ENCODE measurements at regions not wholly inside any gene's neighbourhood (a gene's known extent, or its start where the extent isn't known, plus 50 kb on each side); places are given as distances from the start of the nearest gene placed in this dataset.

GRCh38 chr3:145134738-145135137 lies 1026.2 kb downstream of the PLOD2 start:
- no peak for DNase-seq

- no peak for DNase-seq
These were observed 1016.6 kb downstream of the PLOD2 start for GRCh38 chr3:145144361-145144760.

GRCh38 chr3:145145461-145145860 lies 1015.5 kb downstream of the PLOD2 start:
- no peak for DNase-seq

GRCh38 chr3:145159640-145160039 lies 1001.3 kb downstream of the PLOD2 start:
- no peak for DNase-seq

- DNase-seq: no peak
These were observed 990.9 kb downstream of the PLOD2 start for GRCh38 chr3:145170121-145170520.

GRCh38 chr3:145175626-145176025 lies 985.4 kb downstream of the PLOD2 start:
- no peak for DNase-seq

GRCh38 chr3:145176907-145177306 lies 984.1 kb downstream of the PLOD2 start:
- DNase-seq: no peak

- DNase-seq: no peak
These were observed 983.2 kb downstream of the PLOD2 start for GRCh38 chr3:145177828-145178227.

GRCh38 chr3:145182196-145182911 lies 978.6 kb downstream of the PLOD2 start:
- DNase-seq: no peak

- DNase-seq: no peak
These were observed 977.7 kb downstream of the PLOD2 start for GRCh38 chr3:145183261-145183660.

GRCh38 chr3:145188079-145188770 lies 972.8 kb downstream of the PLOD2 start:
- no peak for DNase-seq

- DNase-seq: no peak
These were observed 970.8 kb downstream of the PLOD2 start for GRCh38 chr3:145190138-145190537.

GRCh38 chr3:145190761-145191160 lies 970.2 kb downstream of the PLOD2 start:
- DNase-seq: no peak

GRCh38 chr3:145191543-145191942 lies 969.4 kb downstream of the PLOD2 start:
- DNase-seq: no peak

- DNase-seq: no peak
These were observed 963.7 kb downstream of the PLOD2 start for GRCh38 chr3:145197051-145197820.

GRCh38 chr3:145197821-145198220 lies 963.2 kb downstream of the PLOD2 start:
- DNase-seq: no peak

- peak in 1 of 56 donors; percentile 1 for DNase-seq
These were observed 951.4 kb downstream of the PLOD2 start for GRCh38 chr3:145209561-145209960.

- DNase-seq: peak in 2 of 56 donors; percentile 0 to 3
These were observed 941.4 kb downstream of the PLOD2 start for GRCh38 chr3:145219355-145220235.

- DNase-seq: no peak
These were observed 936.1 kb downstream of the PLOD2 start for GRCh38 chr3:145224886-145225285.

GRCh38 chr3:145243875-145244274 lies 917.1 kb downstream of the PLOD2 start:
- no peak for DNase-seq

GRCh38 chr3:145244327-145244726 lies 916.7 kb downstream of the PLOD2 start:
- DNase-seq: no peak

Data from amygdala (tissue), 56 donors.